IMR-90 (cell line): ENCODE measurements at regions not wholly inside any gene's neighbourhood (a gene's known extent, or its start where the extent isn't known, plus 50 kb on each side); places are given as distances from the start of the nearest gene placed in this dataset.

Experiments used
- CTCF ChIP-seq: conservative IDR thresholded peaks from 2 replicates; pipeline ENCODE4 v1.5.1; 2012; ENCODE audit warnings: mild to moderate bottlenecking, low read depth, low read length, improper control_type of control experiment
- POLR2A ChIP-seq: IDR thresholded peaks from 2 replicates; pipeline ENCODE4 v1.6.1; 2012; ENCODE audit warnings: mild to moderate bottlenecking, low read depth, low read length
- RAD21 ChIP-seq: IDR thresholded peaks from 2 replicates; pipeline ENCODE4 v1.6.1; 2012; ENCODE audit warnings: low read length, improper control_type of control experiment
- SMC3 ChIP-seq: fragments of 150-350 bp; IDR thresholded peaks from 2 replicates; pipeline ENCODE4 v1.6.1; 2016; ENCODE audit warnings: low read depth, mild to moderate bottlenecking, antibody characterized with exemption, low read length, moderate library complexity

- TF ChIP-seq POLR2A (no peak), RAD21 (no peak), CTCF (no peak), SMC3 (no peak)
These were observed 195.5 kb upstream of the CLINT1 start for GRCh38 chr5:158054223-158055110.
